GM18499 (cell line): ENCODE measurements at regions not wholly inside any gene's neighbourhood (a gene's known extent, or its start where the extent isn't known, plus 50 kb on each side); places are given as distances from the start of the nearest gene placed in this dataset.

Experiments
- ATAC-seq: cut with Tn5 transposase; IDR thresholded peaks from one replicate; pipeline ENCODE4 v1.9.1; 2021; ENCODE audit warnings: moderate number of reproducible peaks; ENCODE audit not compliant: insufficient read depth, unreplicated experiment

DNA sequence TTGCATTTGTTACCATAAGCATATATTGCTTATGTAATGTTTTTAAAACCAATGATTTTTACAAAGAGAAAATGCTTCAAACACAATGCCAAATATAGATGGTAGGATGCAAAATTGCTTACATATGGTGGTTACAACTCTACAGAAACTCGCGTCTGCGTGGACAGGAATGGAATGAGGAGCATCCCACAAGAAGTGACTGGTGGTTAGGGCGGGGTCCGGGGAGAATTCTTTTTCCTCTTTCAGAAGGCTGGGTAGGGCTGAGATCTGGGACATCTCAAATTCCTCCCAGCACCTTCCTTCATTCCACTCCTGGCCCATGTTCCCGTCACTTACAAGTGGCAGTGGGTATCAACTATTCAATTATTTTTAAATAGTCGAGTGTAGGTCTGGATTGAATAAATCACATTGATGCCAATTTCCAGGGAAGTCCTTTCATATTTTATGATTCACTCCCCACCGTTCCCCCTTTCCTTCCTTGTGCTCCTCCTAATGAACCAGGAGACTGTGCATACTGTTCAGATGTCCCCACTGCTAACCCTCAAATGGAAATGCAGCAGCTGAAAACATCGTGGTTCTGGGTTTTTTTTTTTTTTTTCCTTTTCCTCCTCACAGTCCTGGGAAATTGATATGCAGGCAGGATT lies 174.5 kb upstream of the POU3F1 start:
- ATAC-seq, result no peak

- ATAC-seq, result no peak
Measured at GRCh38 chr1:38217316-38217715, 170.7 kb upstream of the POU3F1 start.

DNA sequence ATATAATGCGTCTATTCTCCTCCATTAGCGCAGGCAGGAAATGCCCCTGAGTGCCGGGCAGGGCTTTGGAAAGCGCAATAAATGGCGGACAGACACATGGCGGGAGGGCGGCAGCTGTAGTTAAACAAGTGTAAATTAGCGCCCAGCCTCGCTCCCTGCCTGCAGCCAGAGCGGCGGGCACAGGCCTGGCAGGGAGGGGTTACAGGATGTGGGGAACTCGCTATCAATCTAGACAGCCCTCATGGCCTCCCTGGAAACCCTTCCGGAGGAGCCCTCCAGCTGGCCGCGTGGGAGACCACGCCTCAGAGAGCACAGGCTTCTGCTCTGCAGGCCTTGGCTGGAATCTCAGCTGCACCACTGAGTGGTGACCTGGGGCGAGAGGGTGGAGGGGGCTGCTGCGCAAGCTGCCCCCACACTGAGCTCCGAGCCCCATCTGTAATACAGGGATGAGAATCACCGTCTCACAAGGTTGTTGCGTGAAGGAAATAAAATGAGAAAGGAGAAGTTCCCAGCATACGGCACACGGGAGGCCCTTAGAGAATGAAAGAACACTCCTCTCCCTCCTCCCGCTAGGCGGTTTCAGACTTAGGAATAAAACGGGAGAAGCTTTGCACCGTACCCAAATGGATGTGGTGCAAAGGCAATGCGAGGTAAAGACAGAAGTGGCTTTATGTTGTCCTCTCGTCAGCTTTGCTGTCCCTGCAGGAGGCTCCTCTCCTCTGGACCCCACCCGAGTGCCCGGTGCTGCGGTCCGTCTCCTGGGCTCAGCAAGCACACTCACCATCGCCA lies 167.2 kb upstream of the POU3F1 start:
- no peak for ATAC-seq

GRCh38 chr1:38210895-38211177 lies 164.2 kb upstream of the POU3F1 start:
- no peak for ATAC-seq

DNA sequence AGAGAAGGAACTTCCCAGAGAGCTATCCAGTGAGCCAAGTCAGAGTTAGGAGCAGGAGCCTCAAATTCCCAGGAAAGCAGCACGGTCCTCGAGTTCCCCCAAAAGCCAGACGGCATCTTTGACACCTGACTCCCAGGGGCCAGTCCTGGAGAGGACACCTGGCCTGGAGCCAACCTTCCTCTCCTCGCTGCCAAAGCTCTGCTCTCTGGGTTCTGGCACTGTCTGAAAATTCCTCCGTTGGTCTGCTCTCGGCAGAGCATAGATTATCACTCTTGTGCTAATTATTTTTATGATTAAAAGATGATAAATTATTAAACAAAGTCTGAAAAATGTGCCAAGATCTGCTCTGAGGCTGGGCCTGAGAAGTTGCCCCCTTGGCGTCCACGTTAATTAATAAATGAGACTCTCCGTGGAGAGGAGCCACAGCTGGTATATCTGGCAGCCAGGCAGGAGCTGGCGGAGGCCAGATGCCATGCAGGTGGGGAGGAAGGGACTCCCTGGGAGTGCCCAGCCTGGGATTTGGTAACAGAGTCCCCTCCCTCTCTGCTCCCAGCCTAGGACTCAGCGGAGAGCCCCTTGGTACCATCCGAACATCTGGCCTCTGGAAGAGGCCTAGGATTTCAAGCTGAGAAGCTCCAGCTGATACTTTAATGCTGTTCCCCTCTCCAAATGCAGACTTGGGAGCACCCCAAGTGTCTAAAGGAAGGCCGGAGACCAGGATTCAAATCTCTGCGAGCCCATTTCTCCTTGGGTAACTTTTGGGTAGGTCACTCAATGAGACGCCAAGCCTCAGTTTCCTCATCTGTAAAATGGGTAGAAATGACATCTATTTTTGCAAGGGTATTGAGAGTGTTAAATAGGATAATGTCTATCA lies 163.7 kb upstream of the POU3F1 start:
- ATAC-seq, result no peak

DNA sequence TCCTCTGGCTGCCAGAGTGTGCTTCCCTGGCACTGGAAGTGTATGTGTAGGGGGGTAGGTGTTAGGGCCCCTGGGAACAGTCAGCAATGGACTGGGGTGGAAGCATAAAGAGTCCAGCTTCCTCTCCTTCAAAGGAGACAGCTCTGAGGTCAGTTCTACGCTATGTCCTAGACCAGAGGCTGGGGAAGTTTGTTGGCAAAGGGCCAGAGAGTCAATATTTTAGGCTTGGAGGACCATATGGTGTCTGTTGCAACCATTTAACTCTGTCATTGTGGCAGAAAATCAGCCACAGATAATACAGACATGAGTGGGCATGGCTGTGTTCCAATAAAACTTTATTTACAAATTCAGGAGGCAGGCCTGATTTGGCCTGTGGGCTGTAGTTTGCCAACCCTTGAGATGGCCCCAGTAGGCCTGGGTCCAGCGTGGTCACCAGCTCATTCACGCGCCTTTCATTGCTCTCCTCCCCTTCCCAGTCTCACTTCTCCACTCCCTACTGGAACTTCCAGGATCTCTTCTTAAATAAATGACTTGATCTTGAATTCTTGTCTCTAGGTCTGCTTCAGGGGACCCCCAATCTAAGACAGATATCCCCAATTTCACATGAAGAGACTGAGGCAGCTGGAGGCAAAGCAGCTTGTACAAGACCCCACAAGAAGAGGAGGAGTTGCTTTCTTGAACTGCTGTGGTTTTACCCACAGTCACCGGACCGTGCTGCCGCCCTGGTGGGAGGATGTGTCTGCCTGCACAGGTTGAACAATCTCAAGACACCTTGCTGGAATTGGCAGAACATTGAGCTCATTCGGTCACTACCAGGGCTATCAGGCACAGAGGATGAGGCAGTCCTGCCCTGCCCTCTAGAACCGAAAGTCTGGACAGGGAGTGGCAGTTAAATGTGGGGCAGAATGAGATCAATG lies 162.4 kb upstream of the POU3F1 start:
- ATAC-seq, result no peak

- no peak for ATAC-seq
Measured at GRCh38 chr1:38207906-38208305, 161.3 kb upstream of the POU3F1 start.

GRCh38 chr1:38207275-38207674 lies 160.7 kb upstream of the POU3F1 start:
- no peak for ATAC-seq

GRCh38 chr1:38204698-38205097 lies 158.1 kb upstream of the POU3F1 start:
- no peak for ATAC-seq

DNA sequence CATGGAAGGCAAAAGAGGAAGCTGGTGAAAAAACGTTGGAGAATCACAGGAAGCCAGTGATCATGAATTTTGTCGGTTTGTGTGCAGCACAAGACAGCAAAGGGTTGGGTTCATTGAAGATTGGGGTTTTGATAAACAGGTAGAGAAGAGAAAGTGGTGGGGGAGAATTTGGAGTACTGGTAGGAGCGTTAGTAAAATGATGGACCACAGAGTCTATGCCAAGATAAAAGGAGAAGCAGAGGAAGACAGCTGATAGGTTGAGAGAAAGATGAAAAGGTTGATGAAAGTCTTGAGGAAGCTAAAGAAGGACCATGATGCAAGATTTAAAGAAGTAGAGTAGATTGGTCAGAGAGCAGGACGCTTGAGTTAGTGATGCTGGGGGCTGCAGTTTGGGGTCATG lies 156.8 kb upstream of the POU3F1 start:
- ATAC-seq, result no peak

- ATAC-seq, result no peak
Measured at GRCh38 chr1:38201431-38201830, 154.8 kb upstream of the POU3F1 start.

DNA sequence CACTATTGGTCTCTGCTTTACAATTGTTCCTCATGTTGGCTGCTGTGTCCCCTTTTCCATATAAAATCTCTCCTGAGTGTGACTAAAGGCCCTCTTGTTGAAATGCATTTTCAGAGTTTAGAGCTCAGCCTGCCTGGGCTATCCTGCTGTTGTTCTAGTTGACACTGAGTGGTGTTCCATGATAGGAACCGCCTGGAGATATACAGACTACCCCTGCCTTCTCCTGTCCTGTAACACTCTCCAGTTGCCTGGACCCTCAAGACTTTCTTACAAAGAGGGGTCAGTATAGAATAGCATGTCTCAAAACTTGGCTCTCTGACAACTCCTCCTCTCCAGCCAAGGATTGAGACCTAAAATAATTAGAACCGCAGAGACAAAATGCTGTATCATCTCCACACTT lies 152.0 kb upstream of the POU3F1 start:
- ATAC-seq, result no peak

- no peak for ATAC-seq
Measured at GRCh38 chr1:38198099-38198498, 151.5 kb upstream of the POU3F1 start.

GRCh38 chr1:38197312-38198061 lies 150.9 kb upstream of the POU3F1 start:
- ATAC-seq, result no peak

DNA sequence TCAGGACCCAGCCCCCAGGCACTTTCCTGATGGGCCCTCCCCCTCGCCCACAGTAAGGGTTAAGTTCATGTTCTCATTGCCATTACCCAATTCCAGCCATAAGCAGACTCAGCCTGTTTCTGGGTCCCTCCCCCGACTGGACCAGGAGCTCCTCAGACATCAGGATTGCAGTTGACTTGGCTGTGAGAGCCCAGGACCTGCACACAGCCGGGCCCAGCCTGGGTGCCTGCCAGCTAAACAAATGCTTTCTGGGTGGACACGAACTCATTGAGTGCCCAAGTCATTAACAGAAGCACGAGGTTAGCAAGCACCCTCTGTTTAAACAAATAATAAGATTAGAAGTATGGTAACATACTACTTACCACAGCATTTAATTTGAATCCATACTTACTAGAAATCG lies 147.9 kb upstream of the POU3F1 start:
- no peak for ATAC-seq

DNA sequence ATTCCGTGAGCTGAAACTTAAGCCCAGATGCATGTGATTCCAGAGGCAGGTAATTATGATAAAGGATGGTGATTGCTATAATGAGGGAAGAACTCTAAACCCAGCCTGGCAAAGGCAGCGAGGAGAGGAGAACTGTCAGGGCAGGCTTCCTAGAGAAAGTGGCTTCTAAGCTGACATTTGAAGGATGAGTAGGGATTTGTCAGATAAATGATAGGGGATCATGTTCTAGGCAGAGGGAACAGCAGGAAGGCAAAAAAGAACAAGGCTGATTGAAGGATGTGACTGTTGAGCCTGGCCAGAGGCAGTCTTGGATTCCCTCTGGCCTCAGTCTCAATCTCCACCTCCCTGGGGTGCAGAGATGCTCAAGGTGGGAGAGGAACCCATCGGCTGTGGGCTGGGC lies 146.4 kb upstream of the POU3F1 start:
- ATAC-seq, result no peak

- no peak for ATAC-seq
Measured at GRCh38 chr1:38191461-38191860, 144.9 kb upstream of the POU3F1 start.

DNA sequence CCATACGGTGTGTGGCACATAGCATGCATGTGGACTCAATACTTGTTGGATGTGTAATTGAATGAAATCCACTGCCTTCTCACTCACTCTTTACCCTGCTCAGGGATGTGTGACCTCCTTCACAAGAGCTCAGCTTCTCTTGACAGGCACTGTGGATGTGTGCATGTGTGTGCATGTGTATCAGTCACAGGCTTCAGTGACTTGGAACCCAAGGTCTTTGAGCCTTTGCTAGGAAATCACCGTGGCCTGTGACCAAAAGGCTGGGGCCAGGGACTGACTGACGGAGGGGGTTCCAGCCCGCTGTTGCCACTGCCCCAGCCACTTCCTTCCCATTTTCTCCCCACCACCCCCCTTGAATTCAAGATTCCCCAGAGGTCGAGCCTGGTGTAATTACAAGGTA lies 144.4 kb upstream of the POU3F1 start:
- no peak for ATAC-seq

DNA sequence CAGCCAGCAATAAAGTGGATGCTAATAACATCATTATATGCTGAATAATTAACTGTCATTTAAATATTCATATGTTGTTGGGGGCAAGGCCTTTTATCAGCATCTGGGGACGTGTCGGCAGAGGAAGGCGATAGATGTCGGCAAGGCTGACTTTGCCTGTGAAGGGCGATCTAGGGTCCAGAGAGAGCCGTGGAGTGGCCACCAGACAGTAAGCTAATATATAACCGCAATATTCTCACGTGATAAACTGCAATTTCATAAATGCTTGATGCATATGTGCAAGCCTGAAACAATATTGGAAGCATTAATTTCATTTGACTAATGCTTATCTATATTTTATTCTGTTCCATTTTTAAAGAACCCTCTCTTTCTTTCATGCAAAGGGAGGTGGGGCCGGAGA lies 141.0 kb upstream of the POU3F1 start:
- ATAC-seq, result no peak

DNA sequence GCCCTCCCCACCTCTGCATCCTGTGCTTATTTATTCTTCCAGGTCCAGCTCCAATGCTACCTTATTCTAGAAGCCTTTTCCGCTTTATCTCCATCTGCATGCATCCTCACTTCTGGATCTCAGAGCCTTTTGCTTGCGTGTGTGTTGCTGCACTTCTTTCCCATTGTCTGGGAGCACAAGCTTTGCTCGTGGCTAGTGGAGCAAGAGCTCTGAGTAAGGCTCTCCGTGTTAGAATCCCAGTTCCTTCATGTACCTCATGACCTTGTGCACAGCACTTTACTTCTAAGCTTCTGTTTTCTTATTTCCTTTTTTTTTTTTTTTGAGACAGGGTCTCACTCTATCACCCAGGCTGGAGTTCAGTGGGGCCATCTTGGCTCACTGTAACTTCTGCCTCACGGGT lies 140.0 kb upstream of the POU3F1 start:
- no peak for ATAC-seq
